GM12878 (cell line): ENCODE measurements at regions not wholly inside any gene's neighbourhood (a gene's known extent, or its start where the extent isn't known, plus 50 kb on each side); places are given as distances from the start of the nearest gene placed in this dataset.

ENCODE experiments used
- ATAC-seq: fragments of 200-7000 bp; cut with Tn5 transposase; 3 replicates; pipeline ENCODE4 v1.9.1; 2020; ENCODE audit warnings: mild to moderate bottlenecking, moderate library complexity
- BruUV-seq: library from RNA; stranded (reverse); fragments of 400-500 nt; replicated peaks from 2 replicates; lab custom pipeline; 2021; lab: Mats Ljungman, UMichigan
- CTCF ChIA-PET: fragments of 300-600 bp; sonication (Branson Sonifier 250); formaldehyde crosslinking; extraction: SDS; loops from one replicate; lab custom pipeline; 2021; ENCODE audit warnings: inconsistent platforms; lab: Yijun Ruan, JAX
- POLR2A ChIA-PET: fragments of 350-600 bp; formaldehyde crosslinking; extraction: SDS; loops from one replicate; lab custom pipeline; 2021; ENCODE audit warnings: inconsistent platforms; lab: Charles Lee
- RAD21 ChIA-PET: fragments of 300-600 bp; sonication (Branson Sonifier 250); formaldehyde crosslinking; loops from one replicate; lab custom pipeline; 2023; ENCODE audit warnings: antibody characterized with exemption; ENCODE audit not compliant: unreplicated experiment; lab: Charles Lee
- SMC1A ChIA-PET: fragments of 300-600 bp; sonication (Branson Sonifier 250); formaldehyde crosslinking; loops from one replicate; lab custom pipeline; 2023; ENCODE audit not compliant: unreplicated experiment, uncharacterized antibody; lab: Charles Lee
- DNase-seq: peaks from one replicate; pipeline ENCODE4 v3.0.0-alpha.2; 2011; ENCODE audit warnings: low read depth, low spot score
- FAIRE-seq: peaks from 3 replicates; lab custom pipeline; 2011; peaks lifted over from hg19 to GRCh38; lab: Jason Lieb, UNC
- H2AFZ ChIP-seq: 2 replicates; pipeline ENCODE4 v1.6.0; 2011; ENCODE audit warnings: low read depth, low read length, control low read depth; ENCODE audit not compliant: control insufficient read depth
- H3K27ac ChIP-seq: 2 replicates; pipeline ENCODE4 v1.5.1; 2011; ENCODE audit warnings: control low read depth; ENCODE audit not compliant: control insufficient read depth, insufficient read depth
- H3K27me3 ChIP-seq, 2 experiments: replicated peaks in 1 of 2; 2 replicates each; pipeline versions ENCODE4 v1.6.0 to v1.6.1; 2011; ENCODE audit warnings: low read length in 1 of 2; ENCODE audit not compliant: control insufficient read depth in 2 of 2, insufficient read depth in 2 of 2
- H3K36me3 ChIP-seq, 2 experiments: 2 replicates each; pipeline ENCODE4 v1.5.1; 2011; ENCODE audit warnings: low read length in 1 of 2; ENCODE audit not compliant: control insufficient read depth in 2 of 2, insufficient read depth in 2 of 2
- H3K4me1 ChIP-seq: 2 replicates; pipeline ENCODE4 v1.6.1; 2011; ENCODE audit warnings: mild to moderate bottlenecking, low read length, moderate library complexity, mixed read lengths; ENCODE audit not compliant: control insufficient read depth, insufficient read depth
- H3K4me2 ChIP-seq: 2 replicates; pipeline ENCODE4 v1.6.0; 2011; ENCODE audit warnings: control low read depth; ENCODE audit not compliant: control insufficient read depth, insufficient read depth
- H3K4me3 ChIP-seq: fragments of 200-600 bp; sonication (generic); 2 replicates; pipeline ENCODE4 v1.5.1; 2016
- H3K79me2 ChIP-seq: 2 replicates; pipeline ENCODE4 v1.6.0; 2011; ENCODE audit warnings: low read length; ENCODE audit not compliant: control insufficient read depth, insufficient read depth
- H3K9ac ChIP-seq: 2 replicates; pipeline ENCODE4 v1.8.0; 2011; ENCODE audit warnings: low read length, control low read depth, mixed read lengths; ENCODE audit not compliant: control insufficient read depth, insufficient read depth
- H3K9me3 ChIP-seq: replicated peaks from 3 replicates; pipeline ENCODE4 v1.5.1; 2011; ENCODE audit warnings: mild to moderate bottlenecking, low read length; ENCODE audit not compliant: control insufficient read depth, insufficient read depth
- H4K20me1 ChIP-seq: 2 replicates; pipeline ENCODE4 v1.6.0; 2011; ENCODE audit not compliant: control insufficient read depth, insufficient read depth
- BMI1 ChIP-seq: fragments of 450-650 bp; IDR thresholded peaks from 2 replicates; pipeline ENCODE4 v1.6.1; 2016; ENCODE audit warnings: mild to moderate bottlenecking, moderate library complexity, borderline replicate concordance
- CBFB ChIP-seq: IDR thresholded peaks from 2 replicates; pipeline ENCODE4 v1.6.1; 2016; ENCODE audit warnings: antibody characterized with exemption, low read depth
- IRF4 ChIP-seq: IDR thresholded peaks from 2 replicates; pipeline ENCODE4 v1.6.1; 2011; ENCODE audit warnings: low read depth, low read length
- ZNF24 ChIP-seq: fragments of 450-650 bp; IDR thresholded peaks from 2 replicates; pipeline ENCODE4 v1.6.1; 2017; ENCODE audit warnings: antibody characterized with exemption, mild to moderate bottlenecking
- ZZZ3 ChIP-seq: IDR thresholded peaks from 2 replicates; pipeline ENCODE4 v1.6.1; 2011; ENCODE audit warnings: low read depth; ENCODE audit not compliant: control insufficient read depth, insufficient read length
- WGBS: methylation state at CpG from one replicate; pipeline ENCODE4 v1.1.6; 2016; ENCODE audit warnings: low lambda C conversion rate; ENCODE audit not compliant: insufficient replicate concordance, insufficient coverage; ENCODE audit errors: missing lambda C conversion rate; 5-methylcytosine and 5-hydroxymethylcytosine counted together
- in situ Hi-C: fragments of 300-500 bp; cut with MboI; formaldehyde crosslinking; loops from 9 replicates; pipeline ENCODE4 v1.14.3; 2018; ENCODE audit warnings: mixed read lengths
- intact Hi-C: fragments of 100-400 bp; cut with micrococcal nuclease; formaldehyde crosslinking; loops from one replicate; pipeline ENCODE4 v1.14.2; 2022; ENCODE audit not compliant: unreplicated experiment
- TF ChIP-seq, protein P1 (sequence below): IDR thresholded peaks from 2 replicates; pipeline ENCODE4 v1.6.1; 2012; ENCODE audit warnings: low read depth, low read length, improper control_type of control experiment
- TF ChIP-seq, protein P2 (sequence below): fragments of 450-650 bp; IDR thresholded peaks from 2 replicates; pipeline ENCODE4 v1.6.1; 2017; ENCODE audit warnings: antibody characterized with exemption, mild to moderate bottlenecking, moderate library complexity

DNA sequence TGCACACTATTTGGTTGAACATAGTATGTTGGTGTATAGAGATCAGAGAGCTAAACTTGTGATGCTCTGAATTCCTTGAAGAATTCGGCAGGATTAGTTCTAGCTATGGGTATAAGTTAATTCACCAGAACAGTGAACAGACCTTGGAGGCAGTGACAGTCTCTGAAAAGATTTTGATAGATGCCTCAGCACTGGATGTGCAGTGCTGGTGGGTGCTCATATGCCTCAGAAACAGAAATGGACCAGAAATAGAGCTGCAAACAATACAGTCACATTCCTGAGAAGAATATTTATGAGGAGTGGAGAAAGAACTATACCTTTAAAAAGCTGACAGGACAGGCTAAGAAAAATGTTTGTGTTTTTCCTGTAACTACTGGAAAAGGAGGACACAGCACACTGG is 747.7 kb downstream of the KCTD16 start:
- 4% methylated on average over 1 of the region's 1 CpG for WGBS
- Histone ChIP-seq H3K36me3 (no peaks in the 10 kb centered on the region), H2AFZ (no peak overlapping the region), H3K27ac (no peak overlapping the region), H3K4me1 (no peaks in the 10 kb centered on the region), H3K79me2 (no peaks in the 10 kb centered on the region), H4K20me1 (no peaks in the 10 kb centered on the region), H3K4me3 (no peak overlapping the region), H3K4me2 (no peak overlapping the region), H3K9ac (no peak overlapping the region), H3K27me3 (no peaks in the 10 kb centered on the region), H3K9me3 (no peaks in the 10 kb centered on the region)
- TF ChIP-seq ZZZ3 (no peak), BMI1 (no peak), IRF4 (no peak), CBFB (no peak), ZNF24 (no peak)
- TF ChIP-seq, protein P1, sequence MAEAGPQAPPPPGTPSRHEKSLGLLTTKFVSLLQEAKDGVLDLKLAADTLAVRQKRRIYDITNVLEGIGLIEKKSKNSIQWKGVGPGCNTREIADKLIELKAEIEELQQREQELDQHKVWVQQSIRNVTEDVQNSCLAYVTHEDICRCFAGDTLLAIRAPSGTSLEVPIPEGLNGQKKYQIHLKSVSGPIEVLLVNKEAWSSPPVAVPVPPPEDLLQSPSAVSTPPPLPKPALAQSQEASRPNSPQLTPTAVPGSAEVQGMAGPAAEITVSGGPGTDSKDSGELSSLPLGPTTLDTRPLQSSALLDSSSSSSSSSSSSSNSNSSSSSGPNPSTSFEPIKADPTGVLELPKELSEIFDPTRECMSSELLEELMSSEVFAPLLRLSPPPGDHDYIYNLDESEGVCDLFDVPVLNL, result no peak
- TF ChIP-seq, protein P2, sequence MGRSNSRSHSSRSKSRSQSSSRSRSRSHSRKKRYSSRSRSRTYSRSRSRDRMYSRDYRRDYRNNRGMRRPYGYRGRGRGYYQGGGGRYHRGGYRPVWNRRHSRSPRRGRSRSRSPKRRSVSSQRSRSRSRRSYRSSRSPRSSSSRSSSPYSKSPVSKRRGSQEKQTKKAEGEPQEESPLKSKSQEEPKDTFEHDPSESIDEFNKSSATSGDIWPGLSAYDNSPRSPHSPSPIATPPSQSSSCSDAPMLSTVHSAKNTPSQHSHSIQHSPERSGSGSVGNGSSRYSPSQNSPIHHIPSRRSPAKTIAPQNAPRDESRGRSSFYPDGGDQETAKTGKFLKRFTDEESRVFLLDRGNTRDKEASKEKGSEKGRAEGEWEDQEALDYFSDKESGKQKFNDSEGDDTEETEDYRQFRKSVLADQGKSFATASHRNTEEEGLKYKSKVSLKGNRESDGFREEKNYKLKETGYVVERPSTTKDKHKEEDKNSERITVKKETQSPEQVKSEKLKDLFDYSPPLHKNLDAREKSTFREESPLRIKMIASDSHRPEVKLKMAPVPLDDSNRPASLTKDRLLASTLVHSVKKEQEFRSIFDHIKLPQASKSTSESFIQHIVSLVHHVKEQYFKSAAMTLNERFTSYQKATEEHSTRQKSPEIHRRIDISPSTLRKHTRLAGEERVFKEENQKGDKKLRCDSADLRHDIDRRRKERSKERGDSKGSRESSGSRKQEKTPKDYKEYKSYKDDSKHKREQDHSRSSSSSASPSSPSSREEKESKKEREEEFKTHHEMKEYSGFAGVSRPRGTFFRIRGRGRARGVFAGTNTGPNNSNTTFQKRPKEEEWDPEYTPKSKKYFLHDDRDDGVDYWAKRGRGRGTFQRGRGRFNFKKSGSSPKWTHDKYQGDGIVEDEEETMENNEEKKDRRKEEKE, result no peak
- ChIA-PET POLR2A (no interaction called here), SMC1A (interaction anchor here (0.6 kb wide), 1 partner anchor 24 kb away, joined by 3 read pairs; no protein-coding TSS in a partner anchor), CTCF (no interaction called here), RAD21 (no interaction called here)
- no peak for ATAC-seq
- intact Hi-C loops, result no loop called here
- in situ Hi-C loops, result no loop called here
- no TSS peak for BruUV-seq
- FAIRE-seq, result no peak
- no peak for DNase-seq
